SHP77 (cell line): ENCODE measurements at regions not wholly inside any gene's neighbourhood (a gene's known extent, or its start where the extent isn't known, plus 50 kb on each side); places are given as distances from the start of the nearest gene placed in this dataset.
"Not testable (repeated sequence)": the region's sequence is repeated elsewhere in the genome, so short reads cannot be mapped to it uniquely, and the experiment has no call there.

Experiments
- DNase-seq, 2 experiments: peaks; one replicate each; lab custom pipeline; 2025; lab: John Stamatoyannopoulos, UW

DNA sequence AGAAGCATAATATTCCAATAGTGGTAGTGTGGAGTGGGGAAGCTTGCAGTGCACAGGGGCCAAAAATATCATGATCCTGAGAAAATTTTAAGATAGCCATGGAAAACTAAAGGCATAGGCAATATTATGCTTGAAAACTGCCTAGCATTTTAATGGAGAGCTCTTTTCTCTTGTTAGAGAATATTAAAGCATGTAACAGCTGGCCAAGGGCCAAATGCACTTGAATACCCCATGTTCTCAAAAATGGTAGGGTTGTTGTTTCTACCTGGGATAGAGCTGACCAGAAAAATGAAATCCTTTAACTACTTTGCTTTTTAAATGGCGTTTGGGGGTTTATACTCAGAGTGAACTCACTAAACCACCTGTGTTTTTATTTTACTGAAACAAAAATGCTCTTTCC lies 739.6 kb upstream of the SLIT2 start:
- DNase-seq = no peak

DNA sequence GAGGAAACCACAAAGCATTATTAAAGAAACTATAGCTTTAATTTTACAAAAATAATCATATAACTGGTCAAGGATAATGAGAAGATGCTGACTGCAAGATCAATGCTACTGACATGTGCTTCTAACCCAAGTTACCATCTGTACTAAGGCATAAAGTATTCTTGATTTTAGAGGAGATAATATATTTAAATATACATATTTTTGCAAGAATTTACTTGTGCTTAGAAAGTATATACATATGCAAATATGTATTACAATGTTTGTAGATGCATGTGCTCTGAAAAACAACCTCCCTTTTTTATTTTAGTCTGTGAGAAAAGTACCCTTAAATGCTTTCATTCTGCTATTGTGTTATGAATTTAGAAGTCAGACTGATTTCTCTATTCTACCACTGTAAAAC lies 740.7 kb upstream of the SLIT2 start:
- DNase-seq = no peak

DNA sequence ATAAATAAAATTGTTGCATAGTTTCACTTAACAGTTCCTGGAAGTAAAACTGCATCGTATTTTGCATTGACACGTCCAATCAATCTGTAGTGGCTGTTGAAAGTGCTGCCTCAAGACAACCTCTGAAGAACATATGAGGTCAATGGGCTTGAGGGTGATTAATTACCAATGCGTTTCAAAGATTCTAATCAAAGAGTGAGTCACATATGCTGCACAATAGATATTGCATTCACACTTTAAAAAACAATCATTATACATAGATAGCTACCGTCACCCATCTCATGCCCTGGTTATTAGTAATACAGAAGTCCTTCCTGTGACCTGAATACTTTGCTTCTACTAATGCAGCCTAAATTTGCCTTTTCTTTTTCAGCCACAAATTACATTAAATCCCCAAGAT lies 743.3 kb upstream of the SLIT2 start:
- no peak for DNase-seq

DNA sequence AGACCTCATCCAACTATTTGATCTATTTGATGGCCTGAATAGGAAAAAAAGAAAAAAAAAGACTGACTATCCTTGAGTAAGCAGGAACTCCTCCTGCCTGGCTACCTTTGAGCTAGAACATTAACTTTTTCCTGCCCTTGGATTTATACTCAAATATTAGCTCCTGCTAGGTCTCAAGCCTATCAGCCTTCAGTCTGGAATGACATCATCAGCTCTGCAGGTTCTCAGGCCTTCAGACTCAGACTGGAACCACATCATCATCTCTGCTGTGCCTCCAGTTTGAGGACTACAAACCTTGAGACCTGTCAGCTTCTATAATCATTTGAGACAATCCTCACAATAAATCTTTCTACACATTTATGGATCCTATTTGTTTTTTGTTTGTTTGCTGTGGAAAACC lies 754.0 kb upstream of the SLIT2 start:
- DNase-seq = no peak

DNA sequence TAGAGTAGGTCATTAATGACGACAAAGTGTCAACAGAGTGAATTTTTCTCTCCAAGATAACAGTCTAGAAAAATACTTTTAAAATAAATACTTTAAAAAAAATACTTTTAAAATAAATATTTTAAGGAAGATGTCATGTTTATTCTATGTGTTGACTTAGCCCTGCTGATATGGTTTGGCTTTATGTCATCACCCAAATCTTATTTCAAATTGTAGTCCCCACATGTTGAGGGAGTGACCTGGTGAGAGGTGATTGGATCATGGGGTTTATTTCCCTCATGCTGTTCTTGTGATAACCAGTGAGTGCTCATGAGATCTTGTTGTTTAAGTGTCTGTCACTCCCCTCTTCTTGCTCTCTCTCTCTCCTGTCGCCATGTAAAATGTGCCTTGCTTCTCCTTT lies 754.9 kb upstream of the SLIT2 start:
- DNase-seq = no peak

DNA sequence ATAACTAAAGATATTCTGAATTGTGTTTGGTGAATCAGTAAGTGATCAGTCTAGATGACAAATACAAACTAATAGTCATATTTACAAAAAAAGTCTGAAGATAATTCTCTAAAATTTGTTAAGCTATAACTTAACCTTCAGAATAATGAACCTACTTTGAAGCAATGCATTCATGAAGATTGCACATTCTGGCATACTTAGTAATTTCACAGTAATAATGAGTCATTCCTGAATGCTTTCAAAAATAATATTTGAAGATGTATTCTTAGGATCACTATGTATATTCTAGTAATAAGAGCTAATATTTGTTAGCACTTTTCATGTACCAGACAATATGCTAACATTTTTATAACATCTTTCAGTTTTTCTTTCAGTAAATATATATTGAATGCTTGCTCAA lies 756.7 kb upstream of the SLIT2 start:
- DNase-seq = no peak

DNA sequence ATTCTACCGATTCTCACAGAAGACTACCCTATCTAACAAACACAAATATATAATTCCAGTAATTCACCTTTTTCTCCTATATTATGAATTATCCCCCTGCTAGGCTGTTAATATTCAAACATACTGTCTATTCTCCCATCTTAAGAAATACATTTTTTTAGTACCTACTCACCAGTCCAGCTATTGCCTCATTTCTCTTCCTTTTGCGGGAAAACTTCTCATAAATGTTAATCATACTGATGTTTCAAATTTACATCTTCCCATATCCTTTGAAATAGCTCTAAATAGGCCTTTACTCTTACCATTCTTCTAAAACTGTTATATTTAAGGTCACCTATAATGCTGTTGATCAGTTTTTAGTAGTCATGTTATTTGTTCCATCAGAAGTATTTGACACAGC lies 759.1 kb upstream of the SLIT2 start:
- DNase-seq = no peak

DNA sequence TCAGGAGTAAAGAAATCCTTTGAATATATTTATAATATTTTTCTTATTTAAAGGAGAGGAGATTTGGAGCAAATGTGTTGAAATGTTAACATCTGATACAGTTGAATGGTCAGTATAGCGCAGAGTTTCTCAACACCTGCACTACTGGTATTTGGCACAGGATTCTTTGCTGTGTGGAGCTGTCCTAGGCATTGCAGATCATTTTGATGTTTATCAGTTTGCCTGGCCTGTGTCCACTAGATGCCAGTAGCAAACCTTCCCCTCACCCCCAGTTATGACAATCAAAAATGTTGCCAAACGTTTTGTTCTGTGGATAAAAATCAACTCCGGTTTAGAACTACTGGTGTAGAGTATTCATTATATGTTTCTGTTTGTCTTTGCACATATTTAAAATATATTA lies 765.3 kb upstream of the SLIT2 start:
- DNase-seq = no peak

DNA sequence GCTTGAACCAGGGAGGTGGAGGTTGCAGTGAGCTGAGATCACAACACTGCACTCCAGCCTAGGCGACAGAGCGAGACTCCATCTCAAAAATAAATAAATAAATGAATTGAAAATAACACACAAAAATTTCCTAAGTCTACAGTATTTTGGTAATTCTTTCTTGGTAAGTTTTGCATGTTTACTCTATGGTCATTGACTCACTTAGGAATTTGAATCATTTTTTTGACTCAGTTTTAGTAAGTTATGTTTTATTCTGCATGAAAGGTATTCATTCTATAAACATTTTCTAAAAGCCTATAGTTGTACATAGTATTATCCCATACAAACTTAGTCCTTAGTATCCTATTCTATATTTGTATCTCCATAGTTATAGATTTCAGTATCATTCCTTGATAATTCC lies 772.9 kb upstream of the SLIT2 start:
- no peak for DNase-seq

DNA sequence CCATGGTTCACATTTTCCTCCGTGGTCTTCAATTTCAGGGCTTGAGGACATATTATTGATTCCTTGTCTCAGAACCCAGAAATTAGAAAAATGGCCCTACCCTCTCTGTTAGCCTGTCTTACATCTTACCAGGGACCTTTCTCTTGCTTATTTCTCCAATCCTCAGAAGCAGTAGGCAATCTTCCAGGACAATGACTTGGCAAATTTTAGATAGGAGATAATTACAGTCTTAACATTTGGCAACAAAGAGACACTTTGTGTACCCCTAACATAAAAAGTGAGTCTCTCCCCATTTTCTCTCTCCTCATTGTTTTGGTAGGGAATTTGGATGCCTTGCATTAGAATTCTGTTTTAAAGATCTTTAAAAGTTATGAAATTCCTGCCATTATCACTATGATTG lies 778.1 kb upstream of the SLIT2 start:
- DNase-seq = no peak

DNA sequence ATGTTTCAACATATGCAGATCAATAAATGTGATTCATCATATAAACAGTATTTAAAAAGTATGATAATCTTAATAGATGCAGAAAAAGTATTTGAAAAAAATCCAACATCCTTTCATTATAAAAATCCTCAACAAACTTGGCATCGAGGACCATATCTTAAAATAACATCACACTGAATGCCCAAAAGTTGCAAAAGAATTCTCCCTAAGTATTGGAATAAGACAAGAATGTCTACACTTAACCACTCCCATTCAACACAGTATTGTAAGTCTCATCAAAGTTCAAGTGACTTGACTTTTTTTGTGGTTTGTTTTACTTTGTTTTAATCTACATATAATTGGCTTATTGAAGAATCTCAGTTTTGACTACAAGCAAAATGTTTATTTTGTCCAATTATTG lies 779.0 kb upstream of the SLIT2 start:
- no peak for DNase-seq

DNA sequence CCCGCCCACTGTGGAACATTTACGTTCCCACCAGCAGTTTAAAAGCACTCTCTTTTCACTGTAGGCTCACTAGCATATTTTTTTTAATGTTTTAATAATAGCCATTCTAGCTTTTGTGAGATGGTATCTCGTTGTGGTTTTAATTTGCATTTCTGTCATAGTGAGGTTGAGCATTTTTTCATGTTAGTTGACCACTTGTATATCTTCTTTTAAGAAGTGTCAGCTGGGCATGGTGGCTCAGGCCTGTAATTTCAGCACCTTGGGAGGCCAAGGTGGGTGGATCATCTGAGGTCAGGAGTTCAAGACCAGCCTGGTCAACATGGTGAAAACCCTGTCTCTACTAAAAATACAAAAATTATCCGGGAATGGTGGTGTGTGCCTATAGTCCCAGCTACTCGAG lies 781.7 kb upstream of the SLIT2 start:
- not testable (repeated sequence) for DNase-seq

DNA sequence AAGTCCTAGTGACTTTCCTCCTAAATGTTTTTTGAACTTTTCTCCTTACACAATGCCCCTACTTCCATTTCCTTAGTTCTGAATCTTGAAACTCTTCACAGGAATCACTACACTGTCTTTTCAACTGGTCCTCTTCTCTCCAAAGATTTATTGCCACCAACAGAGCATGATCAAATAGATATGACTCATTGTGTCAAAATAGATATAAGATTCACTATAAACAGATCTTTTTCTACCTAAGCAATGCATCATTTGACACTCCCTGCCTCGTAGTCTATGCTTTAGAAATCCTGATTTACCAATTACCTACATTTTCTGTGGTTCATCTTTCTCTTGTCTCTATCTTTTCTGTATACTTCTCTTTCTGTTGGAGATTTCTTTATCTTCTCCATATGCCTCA lies 789.6 kb upstream of the SLIT2 start:
- DNase-seq = no peak

DNA sequence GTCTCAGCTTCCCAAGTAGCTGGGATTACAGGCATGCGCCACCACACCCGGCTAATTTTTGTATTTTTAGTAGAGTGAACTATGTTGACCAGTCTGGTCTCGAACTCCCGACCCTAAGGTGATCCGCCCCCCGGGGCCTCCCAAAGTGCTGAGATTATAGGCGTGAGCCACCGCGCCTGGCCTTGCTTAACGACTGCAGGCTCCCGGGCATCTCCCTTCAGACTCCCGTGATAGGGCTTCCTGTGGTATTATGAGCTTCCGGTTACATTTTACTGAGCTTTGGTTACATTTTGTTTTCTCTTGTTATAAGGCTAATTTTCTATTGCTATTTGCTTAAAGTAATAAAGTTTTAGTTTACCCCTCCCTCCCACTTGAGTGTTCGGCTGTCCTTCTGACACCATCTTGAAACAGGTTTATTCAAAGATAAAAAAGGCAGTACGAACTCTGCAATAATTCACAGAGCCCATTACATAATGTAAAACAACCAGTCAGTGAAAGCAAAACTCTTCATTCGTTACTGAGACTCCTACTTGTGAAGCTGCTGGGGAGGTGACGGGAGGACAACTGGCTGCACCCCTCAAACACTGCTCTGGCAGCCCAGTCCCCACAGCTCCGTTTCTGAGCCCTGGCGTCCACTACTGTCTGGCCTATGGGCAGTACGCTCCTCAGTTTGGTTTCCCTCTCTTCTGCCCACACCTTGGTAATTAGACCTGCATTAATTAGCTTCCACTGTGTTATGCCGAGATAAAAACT lies 795.7 kb upstream of the SLIT2 start:
- peak; percentile 23 for DNase-seq

DNA sequence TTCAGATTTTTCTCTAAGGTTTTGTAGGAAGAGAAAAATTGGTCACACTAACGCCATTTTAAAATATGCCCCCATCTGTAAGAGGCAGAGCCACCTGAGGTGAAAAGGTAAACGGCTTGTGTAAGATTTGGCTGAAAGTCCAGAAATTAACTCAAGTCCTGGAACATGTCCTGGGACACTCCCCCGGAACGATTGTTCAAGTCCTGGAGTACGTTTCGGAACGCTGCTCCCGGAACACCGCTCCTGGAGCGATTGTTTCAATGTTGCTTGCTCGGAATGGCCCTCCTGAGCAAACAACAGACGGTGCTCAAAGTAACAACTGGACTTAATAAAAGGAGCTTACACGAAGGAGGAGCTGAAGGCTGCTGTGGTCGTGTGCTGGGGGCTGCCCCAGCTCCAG lies 796.5 kb upstream of the SLIT2 start:
- peak; percentile 0 to 3 for DNase-seq

DNA sequence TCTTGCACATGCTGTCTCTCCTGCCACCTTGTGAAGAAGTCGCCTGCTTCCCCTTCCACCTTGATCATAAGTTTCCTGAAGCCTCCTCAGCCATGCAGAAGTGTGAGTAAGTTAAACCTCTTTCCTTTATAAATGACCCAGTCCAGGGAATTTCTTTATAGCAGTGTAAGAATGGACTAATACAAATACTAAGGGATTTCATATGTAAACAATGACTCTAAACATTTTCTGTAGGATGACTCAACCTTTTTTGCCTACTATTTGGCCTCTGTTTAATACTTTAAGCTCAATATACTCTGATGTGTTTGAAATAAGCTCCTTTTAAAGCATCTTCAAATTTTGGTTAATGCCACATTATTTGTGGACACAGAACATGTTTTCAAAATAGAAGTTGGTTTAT lies 813.5 kb upstream of the SLIT2 start:
- no peak for DNase-seq

DNA sequence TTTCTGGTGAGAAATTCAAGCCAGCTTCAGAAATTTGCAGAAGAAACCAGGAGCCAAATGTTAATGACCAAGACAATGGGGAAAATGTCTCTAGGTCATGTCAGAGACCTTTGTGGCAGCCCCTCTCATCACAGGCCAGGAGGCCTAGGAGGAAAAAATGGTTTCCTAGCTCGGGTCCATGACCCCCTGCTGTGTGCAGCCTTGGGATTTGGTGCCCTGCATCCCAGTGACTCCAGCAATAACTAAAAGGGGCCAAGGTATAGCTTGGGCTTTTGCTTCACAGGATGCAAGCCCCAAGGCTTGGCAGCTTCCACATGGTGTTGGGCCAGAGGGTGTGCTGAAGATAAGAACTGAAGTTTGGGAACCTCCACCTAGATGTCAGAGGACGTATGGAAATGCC lies 814.7 kb upstream of the SLIT2 start:
- DNase-seq = no peak

DNA sequence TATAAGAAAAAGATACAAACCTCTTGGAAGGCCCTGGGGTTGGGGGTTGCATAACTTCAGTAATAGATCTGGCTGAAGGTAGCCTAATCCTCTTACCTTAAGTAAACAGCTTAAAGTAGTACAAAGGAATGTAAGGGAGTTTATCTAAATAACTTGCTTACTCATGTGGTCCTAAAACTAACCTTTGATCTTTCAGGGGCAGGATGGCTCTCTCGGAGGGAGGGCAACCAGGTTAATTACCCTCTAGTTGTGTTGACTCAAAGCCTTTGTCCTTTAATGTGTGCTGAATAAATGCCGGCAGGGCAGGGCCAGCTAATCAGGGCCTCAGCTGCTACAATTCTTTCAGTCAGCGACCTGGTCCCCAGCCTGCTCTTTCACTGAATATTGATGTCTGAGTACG lies 822.0 kb upstream of the SLIT2 start:
- DNase-seq = no peak

DNA sequence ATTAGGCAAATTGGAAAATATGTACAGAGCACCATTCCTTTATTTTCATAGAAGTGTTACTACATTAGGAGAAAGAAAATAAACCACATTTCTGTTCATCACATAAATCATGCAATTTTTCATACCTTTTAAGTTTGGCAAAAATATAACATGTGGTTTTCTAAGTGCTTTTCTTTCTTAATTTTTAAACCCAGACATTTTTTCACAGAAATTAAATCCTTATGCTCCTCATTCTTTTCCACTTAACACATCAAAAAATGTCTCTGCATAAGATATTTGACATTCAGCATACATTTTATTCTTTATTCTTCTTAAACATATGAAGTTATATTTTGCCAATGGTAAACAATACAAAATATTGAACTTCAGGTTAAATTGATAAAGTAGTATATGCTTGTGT lies 826.6 kb upstream of the SLIT2 start:
- DNase-seq = no peak

DNA sequence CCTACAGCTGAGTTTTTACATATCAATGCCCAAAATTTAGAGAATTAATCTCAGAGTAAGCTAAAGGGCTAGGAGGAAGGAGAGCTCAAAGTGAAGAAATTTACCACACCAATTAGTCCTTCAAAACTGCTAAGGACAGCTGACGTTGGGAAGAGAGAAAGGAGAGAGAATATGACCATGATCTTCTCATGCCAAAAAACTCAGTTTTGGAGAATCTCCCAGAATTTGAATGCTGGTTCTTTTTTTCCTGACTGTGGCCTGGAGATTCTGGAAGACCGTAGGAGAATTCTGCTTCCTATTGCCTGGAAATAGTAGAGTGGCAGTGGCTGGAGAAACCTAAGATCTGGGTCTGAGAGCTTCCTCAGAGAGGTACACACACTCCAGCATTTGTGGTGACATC lies 834.4 kb upstream of the SLIT2 start:
- no peak for DNase-seq

DNA sequence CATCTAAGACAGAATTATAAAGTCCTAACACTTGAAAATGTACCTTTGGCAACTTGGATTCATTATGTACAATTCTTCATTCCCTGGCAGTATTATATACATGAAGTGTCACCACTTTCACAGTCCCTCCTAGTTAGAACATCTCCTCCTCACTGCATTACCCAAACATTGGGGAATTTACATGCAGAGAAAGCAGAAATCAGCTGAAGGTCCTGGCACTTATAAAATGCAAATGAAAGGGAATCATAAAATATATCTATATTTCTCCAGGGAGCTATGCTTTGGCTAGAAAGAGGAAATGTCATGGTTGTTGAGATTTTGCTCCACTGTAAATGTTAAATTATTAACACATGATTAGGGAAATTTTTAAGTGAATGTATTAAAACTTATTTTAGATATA lies 835.6 kb upstream of the SLIT2 start:
- DNase-seq = no peak

DNA sequence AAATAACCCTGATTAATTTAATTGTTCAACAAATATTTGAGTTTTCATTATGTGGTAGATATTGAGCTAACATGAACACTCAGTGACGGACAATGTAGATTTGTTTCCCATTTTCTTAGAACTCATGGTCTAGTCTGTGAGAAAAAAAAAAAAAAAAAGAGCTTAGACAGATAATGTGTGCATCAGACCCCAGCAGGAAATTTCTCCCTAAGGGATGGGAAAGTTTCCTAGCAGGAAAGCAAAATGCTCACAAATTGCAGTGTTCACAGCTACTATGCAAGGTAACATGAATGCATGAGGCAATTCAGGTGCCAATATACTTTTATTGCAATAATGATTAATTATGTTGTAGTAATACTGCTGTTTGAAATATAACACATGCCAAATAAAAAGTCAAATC lies 843.2 kb upstream of the SLIT2 start:
- no peak for DNase-seq

DNA sequence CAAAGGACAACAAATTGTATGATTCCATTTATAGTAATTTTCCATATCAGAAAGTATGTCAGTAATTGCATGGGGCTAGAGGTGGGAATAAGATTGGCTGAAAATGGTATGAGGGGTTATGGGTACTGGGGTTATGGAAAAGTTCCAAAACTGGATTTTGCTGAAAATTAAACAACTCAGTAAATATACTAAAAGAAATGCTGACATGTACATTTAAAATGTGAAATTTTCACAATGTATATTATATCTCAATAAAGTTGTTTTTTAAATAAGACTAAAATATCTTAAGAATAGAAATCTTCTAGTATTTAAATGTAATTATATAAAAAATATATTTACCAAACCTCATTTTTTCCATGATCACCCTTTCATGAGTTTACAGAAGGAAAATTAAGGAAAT lies 844.9 kb upstream of the SLIT2 start:
- no peak for DNase-seq

DNA sequence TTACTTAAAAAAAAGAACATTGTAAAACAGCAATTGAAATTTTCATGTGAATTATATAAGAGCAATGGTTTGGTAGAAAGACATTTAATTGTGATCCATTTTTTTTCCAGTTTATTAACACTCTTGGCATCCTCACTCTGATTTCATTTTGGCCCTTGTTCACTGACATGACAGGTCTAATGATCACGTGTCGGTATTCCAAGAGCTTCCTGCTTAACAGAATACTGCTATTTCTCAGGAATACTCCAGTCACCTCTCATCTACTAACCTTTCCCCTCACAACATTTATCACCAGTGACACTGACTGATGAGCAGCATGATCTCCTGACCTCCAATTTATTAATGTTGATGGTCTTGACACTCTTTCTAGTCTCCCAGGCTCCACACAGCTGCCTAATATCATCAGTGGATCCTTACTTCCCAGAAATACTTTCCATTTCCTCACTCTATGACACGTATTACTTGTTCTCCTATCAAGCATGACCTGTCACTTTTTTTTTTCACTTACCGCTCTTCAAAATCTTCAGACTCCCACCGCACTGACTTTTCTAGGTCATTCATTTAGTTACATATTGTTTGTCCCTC lies 847.8 kb upstream of the SLIT2 start:
- DNase-seq = no peak
